Activated CD4-positive, alpha-beta T cell treated with anti-CD3 and anti-CD28 coated beads, Interleukin-2, Interleukin-6, amounts not matched to agents 100 ng/mL and 50 ng/mL, durations not matched to agents 16 hours and 8 hours (primary cell): ENCODE measurements at regions not wholly inside any gene's neighbourhood (a gene's known extent, or its start where the extent isn't known, plus 50 kb on each side); places are given as distances from the start of the nearest gene placed in this dataset.

Source experiments
- DNase-seq: peaks from one replicate; pipeline ENCODE4 v3.0.0-alpha.2; 2020

GRCh38 chr10:63749915-63750314, 228.7 kb downstream of the REEP3 start:
- no peak for DNase-seq

- no peak for DNase-seq
Observed at GRCh38 chr10:63751836-63752235, 230.6 kb downstream of the REEP3 start.

- DNase-seq: no peak
Observed at GRCh38 chr10:63752318-63752717, 231.1 kb downstream of the REEP3 start.

- DNase-seq: no peak
Observed at GRCh38 chr10:63753808-63754207, 232.6 kb downstream of the REEP3 start.

GRCh38 chr10:63755441-63755840, 234.2 kb downstream of the REEP3 start:
- no peak for DNase-seq

- DNase-seq: no peak
Observed at GRCh38 chr10:63757067-63757466, 235.9 kb downstream of the REEP3 start.

GRCh38 chr10:63758080-63758479, 236.9 kb downstream of the REEP3 start:
- no peak for DNase-seq

- no peak for DNase-seq
Observed at GRCh38 chr10:63759335-63759734, 238.1 kb downstream of the REEP3 start.

GRCh38 chr10:63760034-63760707, 239.0 kb downstream of the REEP3 start:
- no peak for DNase-seq

GRCh38 chr10:63760708-63761047, 239.5 kb downstream of the REEP3 start:
- DNase-seq: no peak

GRCh38 chr10:63761243-63761642, 240.0 kb downstream of the REEP3 start:
- DNase-seq: no peak

- DNase-seq: no peak
Observed at GRCh38 chr10:63763744-63764143, 242.5 kb downstream of the REEP3 start.

- no peak for DNase-seq
Observed at GRCh38 chr10:63765126-63765525, 243.9 kb downstream of the REEP3 start.

GRCh38 chr10:63766745-63767137, 245.5 kb downstream of the REEP3 start:
- no peak for DNase-seq

- peak; percentile 7 for DNase-seq
Observed at GRCh38 chr10:63767138-63767801, 246.1 kb downstream of the REEP3 start.

GRCh38 chr10:63769367-63769766, 248.2 kb downstream of the REEP3 start:
- no peak for DNase-seq

GRCh38 chr10:63770523-63770922, 249.3 kb downstream of the REEP3 start:
- no peak for DNase-seq

- no peak for DNase-seq
Observed at GRCh38 chr10:63772491-63772890, 251.3 kb downstream of the REEP3 start.

- DNase-seq: no peak
Observed at GRCh38 chr10:63773106-63773505, 251.9 kb downstream of the REEP3 start.

- no peak for DNase-seq
Observed at GRCh38 chr10:63773962-63774361, 252.8 kb downstream of the REEP3 start.

- no peak for DNase-seq
Observed at GRCh38 chr10:63780101-63780500, 258.9 kb downstream of the REEP3 start.

- no peak for DNase-seq
Observed at GRCh38 chr10:63781226-63781625, 260.0 kb downstream of the REEP3 start.

- no peak for DNase-seq
Observed at GRCh38 chr10:63783882-63784281, 262.7 kb downstream of the REEP3 start.

GRCh38 chr10:63788152-63788821, 267.1 kb downstream of the REEP3 start:
- DNase-seq: no peak
